ES-I3 (cell line): ENCODE measurements at regions not wholly inside any gene's neighbourhood (a gene's known extent, or its start where the extent isn't known, plus 50 kb on each side); places are given as distances from the start of the nearest gene placed in this dataset.

Experiments
- H3K36me3 ChIP-seq: 2 replicates; pipeline ENCODE4 v1.6.1; 2013; ENCODE audit warnings: mild to moderate bottlenecking, low read length, control low read depth, moderate library complexity; ENCODE audit not compliant: insufficient read depth
- H3K4me1 ChIP-seq: 2 replicates; pipeline ENCODE4 v1.6.1; 2013; ENCODE audit warnings: mild to moderate bottlenecking, control low read depth, low read length; ENCODE audit not compliant: insufficient read depth
- H3K9ac ChIP-seq: 2 replicates; pipeline ENCODE4 v1.6.1; 2013; ENCODE audit warnings: low read depth, mild to moderate bottlenecking, low read length, moderate library complexity
- H3K9me3 ChIP-seq: 2 replicates; pipeline ENCODE4 v1.6.1; 2013; ENCODE audit warnings: mild to moderate bottlenecking, low read length, moderate library complexity; ENCODE audit not compliant: control insufficient read depth, insufficient read depth

DNA sequence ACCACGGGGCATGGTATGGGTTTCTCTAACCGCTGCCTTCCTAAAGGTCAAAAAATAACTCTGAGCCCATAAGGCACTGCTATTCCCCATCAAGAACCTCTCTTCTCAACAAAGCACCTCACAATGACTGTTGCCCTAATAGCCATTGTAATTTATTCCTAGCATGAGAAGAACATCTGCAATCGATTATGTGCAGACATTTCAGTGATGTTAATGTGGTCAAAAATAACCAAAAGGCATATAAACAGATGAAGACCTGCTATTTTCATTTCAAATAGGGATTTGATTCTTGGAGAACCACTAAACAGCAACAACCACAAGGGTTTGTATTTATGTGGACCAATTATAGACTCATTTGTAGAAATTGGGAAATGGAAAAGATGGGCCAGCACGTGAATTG lies 356.6 kb downstream of the FBXO15 start:
- H3K9me3 ChIP-seq = peaks cover 2% of the 10 kb centered on the region; the same call in 1 of the 2 replicates
- H3K36me3 ChIP-seq = no peaks in the 10 kb centered on the region
- no peak overlapping the region for H3K9ac ChIP-seq
- H3K4me1 ChIP-seq = no peaks in the 10 kb centered on the region

DNA sequence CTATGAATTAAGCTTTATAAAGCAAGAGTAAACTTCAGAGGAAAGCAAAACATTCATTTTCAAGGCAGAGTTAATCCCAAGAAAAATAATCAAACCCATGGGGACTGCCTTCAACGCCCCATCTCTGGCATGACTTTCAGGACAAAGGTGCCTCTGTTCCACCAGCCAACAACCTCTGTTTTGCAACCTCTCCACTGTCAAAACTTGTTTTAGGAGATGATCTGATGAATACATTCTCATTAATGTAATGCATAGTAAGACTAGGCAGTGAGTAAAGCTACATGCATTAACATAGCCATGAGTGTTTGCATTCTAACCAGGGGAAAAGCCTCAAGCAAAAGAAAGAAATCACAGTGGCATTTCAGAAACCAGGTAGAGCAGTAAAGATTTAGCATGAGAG lies 357.0 kb downstream of the FBXO15 start:
- Histone ChIP-seq H3K9ac (no peak overlapping the region), H3K36me3 (no peaks in the 10 kb centered on the region), H3K4me1 (no peaks in the 10 kb centered on the region), H3K9me3 (peaks cover 2% of the 10 kb centered on the region; the same call in 1 of the 2 replicates)

DNA sequence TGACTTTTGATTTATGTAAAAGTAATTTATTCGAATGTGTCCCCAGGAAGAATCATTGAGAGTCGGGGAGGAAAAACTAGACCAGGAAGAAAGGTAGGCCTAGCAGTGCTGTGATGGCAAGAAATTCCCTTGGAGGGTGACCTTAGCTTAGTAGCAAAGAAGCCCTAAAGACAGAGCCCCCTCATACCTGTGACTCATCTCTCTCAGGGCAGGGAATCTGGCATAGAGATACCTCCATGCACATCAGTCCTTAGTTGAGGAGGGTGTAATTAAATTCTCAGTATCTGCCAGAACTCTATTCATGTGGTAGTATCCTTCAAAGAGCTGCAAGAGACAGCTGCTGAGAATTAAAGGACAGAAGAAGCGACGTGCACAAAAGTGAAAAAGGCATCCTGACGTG lies 360.3 kb downstream of the FBXO15 start:
- Histone ChIP-seq H3K9me3 (peaks cover 2% of the 10 kb centered on the region; the same call in 1 of the 2 replicates), H3K4me1 (no peaks in the 10 kb centered on the region)

DNA sequence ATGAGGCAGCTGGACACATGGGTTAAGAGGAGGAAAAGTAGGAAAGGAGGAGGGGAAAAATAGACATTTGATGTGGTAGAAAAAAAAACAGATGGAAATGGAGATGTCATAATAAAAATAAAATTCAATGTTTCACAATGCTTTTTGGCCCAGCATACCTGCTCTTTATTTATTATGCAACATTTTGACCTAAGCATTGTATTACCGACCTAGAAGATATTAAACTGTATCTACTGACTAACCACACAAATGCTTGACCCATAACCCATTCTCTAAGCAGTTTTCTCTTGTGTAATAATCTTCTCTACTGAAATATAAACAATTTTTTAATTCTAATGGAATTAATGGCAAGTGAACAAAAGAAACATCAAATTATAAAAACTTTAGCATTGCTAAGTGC lies 362.3 kb downstream of the FBXO15 start:
- H3K4me1 ChIP-seq = peaks cover 1% of the 10 kb centered on the region; the same call in 1 of the 2 replicates
- no peak overlapping the region for H3K9ac ChIP-seq
- no peaks in the 10 kb centered on the region for H3K36me3 ChIP-seq
- peaks cover 2% of the 10 kb centered on the region; the same call in 1 of the 2 replicates for H3K9me3 ChIP-seq

More for the DNA sequence above, 360.3 kb downstream of the FBXO15 start:
- Histone ChIP-seq H3K9ac (no peak overlapping the region), H3K36me3 (no peaks in the 10 kb centered on the region)

DNA sequence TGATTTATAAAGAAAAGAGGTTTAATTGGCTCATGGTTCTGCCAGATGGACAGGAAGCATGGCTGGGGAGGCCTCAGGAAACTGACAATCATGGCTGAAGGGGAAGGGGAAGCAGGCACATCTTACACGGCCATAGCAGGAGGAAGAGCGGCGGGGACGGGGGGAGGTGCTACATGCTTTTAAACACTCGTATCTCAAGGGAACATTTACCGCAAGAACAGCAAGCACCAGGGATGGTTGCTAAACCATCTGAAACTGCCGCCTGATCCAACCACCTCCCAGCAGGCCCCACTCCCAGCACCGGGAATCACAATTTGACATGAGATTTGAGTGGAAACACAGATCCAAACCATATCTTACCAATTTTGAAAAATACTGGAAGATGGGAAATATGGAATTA lies 362.8 kb downstream of the FBXO15 start:
- Histone ChIP-seq H3K36me3 (no peaks in the 10 kb centered on the region), H3K9me3 (peaks cover 2% of the 10 kb centered on the region; the same call in 1 of the 2 replicates), H3K4me1 (peaks cover 3% of the 10 kb centered on the region; the same call in 1 of the 2 replicates), H3K9ac (no peak overlapping the region)

DNA sequence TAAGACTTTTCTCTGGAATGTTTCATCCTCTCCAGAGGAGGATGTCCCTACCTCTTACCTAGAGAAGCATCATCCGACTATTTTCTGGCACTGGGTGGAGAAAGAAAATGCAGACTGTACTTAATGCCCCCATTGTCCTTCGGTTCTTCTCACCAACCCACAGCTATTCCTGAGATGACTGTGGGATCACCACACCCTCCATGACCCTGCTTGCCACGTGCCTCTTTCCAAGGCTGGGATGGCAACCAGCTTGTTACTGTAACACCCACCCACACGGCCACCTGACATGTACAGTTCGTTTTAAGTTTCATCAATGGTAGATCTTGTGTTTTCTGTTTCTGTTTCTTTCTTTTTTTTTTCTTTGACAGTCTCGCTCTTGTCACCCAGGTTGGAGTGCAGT lies 365.2 kb downstream of the FBXO15 start:
- peaks cover 3% of the 10 kb centered on the region; the same call in 1 of the 2 replicates for H3K4me1 ChIP-seq
- peaks cover 2% of the 10 kb centered on the region; the same call in 1 of the 2 replicates for H3K9me3 ChIP-seq

DNA sequence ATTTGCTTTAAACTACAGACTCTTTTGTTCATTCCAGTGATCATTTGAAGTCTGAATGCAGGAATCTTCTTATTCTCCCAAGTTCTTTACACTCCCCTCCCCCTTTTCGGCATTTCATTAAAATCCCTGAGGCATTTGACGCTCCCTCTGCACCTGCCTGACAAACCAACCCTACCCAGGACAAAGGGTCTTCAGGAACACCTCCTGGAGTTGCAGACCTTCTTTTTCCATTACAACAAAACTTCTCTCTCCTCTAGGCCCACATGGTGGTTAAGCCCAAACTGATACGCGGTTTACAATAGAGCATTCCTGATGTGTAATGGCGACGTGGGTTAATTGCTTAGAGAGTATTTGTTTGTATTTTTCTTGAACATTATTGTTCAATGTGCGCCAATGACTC lies 367.4 kb downstream of the FBXO15 start:
- Histone ChIP-seq H3K36me3 (no peaks in the 10 kb centered on the region), H3K9ac (no peak overlapping the region), H3K9me3 (no peaks in the 10 kb centered on the region), H3K4me1 (peaks cover 3% of the 10 kb centered on the region; the same call in 1 of the 2 replicates)

More for the DNA sequence above, 365.2 kb downstream of the FBXO15 start:
- Histone ChIP-seq H3K9ac (no peak overlapping the region), H3K36me3 (no peaks in the 10 kb centered on the region)

DNA sequence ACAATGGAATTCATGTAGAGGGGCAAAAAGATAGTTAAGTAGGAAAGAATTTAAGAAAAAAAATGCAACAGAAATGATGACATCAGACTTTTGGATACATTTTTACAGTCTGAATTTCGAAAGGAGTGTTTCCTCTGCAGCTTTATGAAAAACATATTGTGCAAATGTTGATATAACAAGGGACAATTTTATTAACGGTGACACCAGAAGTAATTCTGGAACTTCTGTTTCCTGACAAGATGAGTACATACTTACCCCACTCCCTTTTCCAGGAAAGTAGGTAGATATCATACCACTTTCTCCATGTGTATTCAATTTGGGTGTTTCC lies 369.6 kb downstream of the FBXO15 start:
- peaks cover 3% of the 10 kb centered on the region; the same call in 1 of the 2 replicates for H3K4me1 ChIP-seq
- no peaks in the 10 kb centered on the region for H3K9me3 ChIP-seq
- H3K9ac ChIP-seq = no peak overlapping the region
- H3K36me3 ChIP-seq = no peaks in the 10 kb centered on the region

DNA sequence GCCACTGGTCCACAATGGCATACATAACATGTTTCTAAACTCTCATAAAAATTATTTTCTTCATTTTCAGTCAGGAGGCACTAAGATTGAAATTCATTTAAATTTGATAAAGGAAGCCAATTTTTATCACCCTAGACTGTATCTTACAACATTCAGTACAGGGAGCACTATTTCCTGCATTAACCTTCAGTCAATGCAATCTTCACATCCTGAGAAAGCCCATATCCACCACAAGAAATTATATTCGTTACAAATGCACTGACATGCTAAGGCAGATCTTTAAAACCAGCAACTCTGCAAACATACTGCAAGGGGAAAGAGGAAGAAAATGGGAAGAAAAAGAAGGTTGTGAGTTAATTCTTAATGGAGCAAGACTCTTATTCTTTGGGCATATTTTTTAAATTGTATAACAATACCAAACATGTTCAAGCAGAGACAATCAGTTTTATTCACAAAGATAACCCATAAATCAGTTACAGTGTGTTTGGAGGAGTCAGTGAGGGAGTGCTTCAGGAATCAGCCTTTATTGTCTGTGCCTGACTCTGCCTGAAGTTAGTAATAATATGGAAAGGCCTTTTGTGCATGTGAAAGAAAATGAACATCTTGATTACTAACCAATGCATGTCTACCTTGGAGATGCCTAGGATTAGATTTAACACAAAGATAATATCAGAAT lies 370.1 kb downstream of the FBXO15 start:
- peaks cover 3% of the 10 kb centered on the region; the same call in 1 of the 2 replicates for H3K4me1 ChIP-seq
- no peaks in the 10 kb centered on the region for H3K36me3 ChIP-seq
- H3K9me3 ChIP-seq = no peaks in the 10 kb centered on the region
- H3K9ac ChIP-seq = no peak overlapping the region

DNA sequence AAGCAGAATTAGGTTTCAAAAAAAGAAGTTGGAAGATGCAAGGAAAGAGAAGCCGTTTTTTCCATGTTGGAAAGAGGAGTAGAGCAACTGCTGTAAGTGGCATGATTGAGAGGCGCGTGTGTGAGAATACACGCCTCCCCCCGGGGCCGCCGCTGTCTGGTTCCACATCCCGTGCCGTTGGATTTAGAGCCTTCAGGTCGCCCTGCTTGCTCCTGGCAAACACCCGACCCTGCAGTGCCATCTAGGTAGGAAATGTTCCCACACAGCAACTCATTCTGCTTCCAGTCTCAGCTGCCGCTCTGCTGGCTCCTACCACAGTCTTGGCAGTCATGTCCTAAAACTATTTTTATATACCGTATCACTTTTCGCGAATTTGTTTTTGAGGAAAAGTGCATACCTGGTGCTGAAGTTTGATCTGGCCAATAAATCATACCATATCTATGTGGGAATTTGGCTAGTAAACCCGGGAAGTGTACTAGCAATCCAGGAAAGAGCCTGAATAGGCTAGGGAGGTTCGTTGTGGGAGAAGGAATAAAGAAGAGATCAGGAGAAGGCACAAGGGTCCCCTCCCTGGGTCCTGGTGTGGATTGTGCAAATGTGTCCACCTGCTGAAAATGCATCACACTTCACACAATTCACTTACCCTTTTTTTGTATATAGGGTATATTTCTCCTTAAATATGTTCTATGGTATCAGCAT lies 372.7 kb downstream of the FBXO15 start:
- Histone ChIP-seq H3K9me3 (no peaks in the 10 kb centered on the region), H3K36me3 (no peaks in the 10 kb centered on the region), H3K9ac (no peak overlapping the region), H3K4me1 (no peaks in the 10 kb centered on the region; the same call in 1 of the 2 replicates)

DNA sequence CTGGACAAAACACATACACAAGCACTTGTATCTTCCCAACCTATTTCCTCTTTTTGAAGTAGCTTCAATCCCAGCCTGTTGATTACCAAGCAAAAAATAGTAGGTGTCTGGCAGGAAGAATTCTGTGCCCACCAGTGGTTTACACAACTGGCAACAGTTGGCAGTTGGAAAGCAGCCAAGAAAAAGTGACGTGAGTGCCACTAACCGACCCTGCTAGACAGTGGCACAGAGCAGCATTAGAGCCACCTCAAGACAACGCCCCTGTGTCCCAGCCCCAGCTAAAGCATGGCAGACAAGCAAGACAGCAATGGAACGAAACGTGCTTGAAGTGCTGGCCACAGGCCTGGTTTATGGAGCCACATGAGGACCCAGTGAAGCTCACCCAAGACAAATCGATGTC lies 379.6 kb downstream of the FBXO15 start:
- Histone ChIP-seq H3K9me3 (no peaks in the 10 kb centered on the region), H3K36me3 (no peaks in the 10 kb centered on the region), H3K4me1 (peaks cover 4% of the 10 kb centered on the region; the same call in 1 of the 2 replicates), H3K9ac (no peak overlapping the region)

DNA sequence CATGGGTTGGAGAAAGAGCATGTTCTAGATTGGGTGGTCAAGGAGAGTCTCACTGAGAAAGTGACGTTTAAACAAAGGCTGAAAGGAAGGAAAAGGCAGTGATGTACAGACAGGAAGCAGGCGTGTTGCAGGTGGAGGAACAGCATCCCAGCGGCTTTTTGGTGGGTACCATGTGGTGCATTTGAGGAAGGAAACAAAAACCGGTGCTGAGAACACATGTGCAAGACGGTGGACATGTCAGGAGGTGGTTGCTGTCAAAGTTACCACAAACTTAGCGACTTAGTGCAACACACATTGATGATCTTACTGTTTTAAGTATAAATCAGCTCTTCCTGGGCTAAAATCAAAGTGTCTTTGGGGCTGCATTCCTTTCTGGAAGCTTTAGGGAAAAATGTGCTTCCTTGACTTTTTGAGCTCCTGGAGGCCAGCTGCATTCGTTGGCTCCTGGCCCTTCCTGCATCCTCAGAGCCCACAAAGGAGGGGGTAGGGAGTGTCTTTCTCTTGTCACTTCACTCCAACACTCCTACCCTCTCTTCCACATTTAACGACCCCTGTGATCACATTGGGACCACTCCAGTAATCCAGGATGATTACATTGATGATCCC lies 380.6 kb downstream of the FBXO15 start:
- Histone ChIP-seq H3K4me1 (peaks cover 4% of the 10 kb centered on the region; the same call in 1 of the 2 replicates), H3K36me3 (no peaks in the 10 kb centered on the region), H3K9me3 (no peaks in the 10 kb centered on the region), H3K9ac (no peak overlapping the region)

DNA sequence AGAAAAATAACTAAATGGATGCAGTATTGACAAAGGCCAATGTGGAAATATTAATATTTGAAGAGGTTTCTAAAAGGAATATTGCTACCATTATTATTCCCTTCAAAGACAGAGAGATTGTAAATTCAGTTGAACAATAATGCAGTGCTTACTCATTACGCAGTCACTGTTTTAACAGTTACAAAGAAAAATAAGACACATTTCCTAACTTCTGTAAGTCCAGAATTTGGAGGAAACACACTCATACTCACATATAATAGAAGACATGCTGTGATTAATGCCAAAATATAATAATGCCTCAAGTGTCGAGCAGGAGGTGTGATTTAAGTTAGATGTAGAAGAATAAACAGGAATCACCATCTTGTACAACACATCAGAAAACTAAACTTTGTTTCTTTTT lies 389.2 kb downstream of the FBXO15 start:
- peaks cover 3% of the 10 kb centered on the region; the same call in 1 of the 2 replicates for H3K9me3 ChIP-seq
- no peaks in the 10 kb centered on the region for H3K36me3 ChIP-seq
- no peak overlapping the region for H3K9ac ChIP-seq
- H3K4me1 ChIP-seq = no peaks in the 10 kb centered on the region

DNA sequence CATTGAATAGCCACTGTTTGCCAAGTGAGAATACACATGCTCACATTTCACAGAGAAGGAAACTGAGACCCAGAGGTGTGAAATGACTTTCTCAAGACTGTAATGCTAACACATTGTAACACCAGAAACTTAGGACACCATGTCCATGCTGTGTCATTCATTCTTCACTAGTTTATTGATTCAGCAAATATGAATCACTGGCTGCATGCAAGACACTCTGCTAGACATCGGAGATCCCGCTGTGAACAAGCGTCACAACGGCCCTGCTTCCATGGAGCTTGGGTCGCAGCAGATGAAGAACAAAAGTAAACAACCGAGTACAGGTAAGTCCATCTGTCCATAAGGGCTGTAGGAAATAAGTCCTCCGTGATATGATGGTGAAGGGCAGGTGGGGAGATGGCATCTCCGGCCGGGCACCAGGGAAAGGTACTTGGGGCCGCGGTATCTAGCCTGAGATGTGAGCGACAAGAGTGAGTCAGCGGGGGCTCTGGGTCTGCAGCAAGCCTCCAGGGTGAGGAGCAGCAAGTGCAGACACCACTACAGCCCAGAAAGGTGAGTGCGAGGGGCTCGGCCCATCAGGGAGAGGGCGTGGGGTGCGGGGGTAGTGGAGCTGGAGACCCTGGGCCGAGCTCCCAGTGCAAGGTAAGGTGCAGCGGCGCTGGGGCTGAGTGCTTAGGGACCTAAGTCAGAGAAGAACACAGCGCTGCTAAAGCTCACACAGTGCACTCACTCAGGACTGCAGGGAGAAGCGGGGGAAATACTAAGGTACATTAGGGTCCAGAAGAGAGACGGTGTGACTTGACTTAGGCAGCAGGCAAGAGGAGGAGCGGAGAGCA lies 391.2 kb downstream of the FBXO15 start:
- Histone ChIP-seq H3K36me3 (no peaks in the 10 kb centered on the region), H3K9me3 (peaks cover 3% of the 10 kb centered on the region; the same call in 1 of the 2 replicates), H3K4me1 (no peaks in the 10 kb centered on the region), H3K9ac (no peak overlapping the region)
